DMS153 treated with DMSO at 0.1 percent for 48 hours (cell line): ENCODE measurements at regions not wholly inside any gene's neighbourhood (a gene's known extent, or its start where the extent isn't known, plus 50 kb on each side); places are given as distances from the start of the nearest gene placed in this dataset.
"Not testable (repeated sequence)": the region's sequence is repeated elsewhere in the genome, so short reads cannot be mapped to it uniquely, and the experiment has no call there.

Experiments
- DNase-seq: peaks from one replicate; lab custom pipeline; 2025; ENCODE audit not compliant: unreplicated experiment; lab: John Stamatoyannopoulos, UW

GRCh38 chr13:46498650-46499049 lies 54.3 kb upstream of the LRCH1 start:
- DNase-seq = no peak

GRCh38 chr13:46496086-46496485 lies 56.9 kb upstream of the LRCH1 start:
- DNase-seq = no peak

GRCh38 chr13:46495651-46496050 lies 57.3 kb upstream of the LRCH1 start:
- no peak for DNase-seq

GRCh38 chr13:46495066-46495465 lies 57.9 kb upstream of the LRCH1 start:
- no peak for DNase-seq

- peak; percentile 24 for DNase-seq
Measured at GRCh38 chr13:46492946-46493345, 60.0 kb upstream of the LRCH1 start.

- no peak for DNase-seq
Measured at GRCh38 chr13:46491641-46492040, 61.3 kb upstream of the LRCH1 start.

GRCh38 chr13:46490713-46491112 lies 62.3 kb upstream of the LRCH1 start:
- not testable (repeated sequence) for DNase-seq

- DNase-seq = no peak
Measured at GRCh38 chr13:46490129-46490528, 62.8 kb upstream of the LRCH1 start.

GRCh38 chr13:46489586-46490023 lies 63.4 kb upstream of the LRCH1 start:
- DNase-seq = no peak

- DNase-seq = no peak
Measured at GRCh38 chr13:46487748-46488147, 65.2 kb upstream of the LRCH1 start.

GRCh38 chr13:46486270-46486669 lies 66.7 kb upstream of the LRCH1 start:
- DNase-seq = no peak

- DNase-seq = no peak
Measured at GRCh38 chr13:46484561-46484960, 68.4 kb upstream of the LRCH1 start.

GRCh38 chr13:46481166-46481565 lies 71.8 kb upstream of the LRCH1 start:
- DNase-seq = no peak

GRCh38 chr13:46480131-46480530 lies 72.8 kb upstream of the LRCH1 start:
- DNase-seq = no peak

GRCh38 chr13:46479691-46480090 lies 73.3 kb upstream of the LRCH1 start:
- no peak for DNase-seq

GRCh38 chr13:46479283-46479682 lies 73.7 kb upstream of the LRCH1 start:
- DNase-seq = no peak

GRCh38 chr13:46478651-46479050 lies 74.3 kb upstream of the LRCH1 start:
- no peak for DNase-seq

GRCh38 chr13:46476174-46476573 lies 76.8 kb upstream of the LRCH1 start:
- DNase-seq = no peak

GRCh38 chr13:46475541-46475991 lies 77.4 kb upstream of the LRCH1 start:
- DNase-seq = no peak

- DNase-seq = no peak
Measured at GRCh38 chr13:46473806-46474205, 79.2 kb upstream of the LRCH1 start.

- DNase-seq = no peak
Measured at GRCh38 chr13:46472384-46472783, 80.6 kb upstream of the LRCH1 start.

GRCh38 chr13:46469699-46470098 lies 82.6 kb upstream of the RUBCNL start:
- DNase-seq = not testable (repeated sequence)

GRCh38 chr13:46468570-46469463 lies 81.8 kb upstream of the RUBCNL start:
- no peak for DNase-seq
